H9 (cell line): ENCODE measurements at regions not wholly inside any gene's neighbourhood (a gene's known extent, or its start where the extent isn't known, plus 50 kb on each side); places are given as distances from the start of the nearest gene placed in this dataset.

Experiments used
- DNase-seq: peaks from one replicate; pipeline ENCODE4 v3.0.0-alpha.2; 2017
- H2AFZ ChIP-seq: one replicate; pipeline ENCODE4 v1.6.1; 2013; ENCODE audit warnings: mild to moderate bottlenecking, low read length, control low read depth, moderate library complexity
- H2AK5ac ChIP-seq: 2 replicates; pipeline ENCODE4 v1.6.1; 2013; ENCODE audit warnings: low read length, control low read depth, mixed read lengths; ENCODE audit not compliant: insufficient read length
- H2BK120ac ChIP-seq: one replicate; pipeline ENCODE4 v1.6.1; 2013; ENCODE audit warnings: low read depth, mild to moderate bottlenecking, low read length, control low read depth, inconsistent platforms; ENCODE audit not compliant: poor library complexity, severe bottlenecking
- H2BK12ac ChIP-seq: 2 replicates; pipeline ENCODE4 v1.6.1; 2013; ENCODE audit warnings: low read length, control low read depth, mixed read lengths, low read depth; ENCODE audit not compliant: insufficient read length
- H2BK15ac ChIP-seq: 2 replicates; pipeline ENCODE4 v1.6.1; 2013; ENCODE audit warnings: low read depth, low read length, control low read depth
- H2BK20ac ChIP-seq: one replicate; pipeline ENCODE4 v1.6.1; 2013; ENCODE audit warnings: low read depth, mild to moderate bottlenecking, low read length, control low read depth, inconsistent platforms; ENCODE audit not compliant: poor library complexity, severe bottlenecking
- H2BK5ac ChIP-seq: 2 replicates; pipeline ENCODE4 v1.6.1; 2013; ENCODE audit warnings: low read length, control low read depth, mixed read lengths; ENCODE audit not compliant: insufficient read length
- H3K14ac ChIP-seq: 2 replicates; pipeline ENCODE4 v1.6.1; 2013; ENCODE audit warnings: low read length, control low read depth; ENCODE audit not compliant: insufficient read depth
- H3K18ac ChIP-seq: 2 replicates; pipeline ENCODE4 v1.6.1; 2013; ENCODE audit warnings: low read depth, mild to moderate bottlenecking, mixed read lengths, low read length, control low read depth; ENCODE audit not compliant: insufficient read length
- H3K23ac ChIP-seq: 2 replicates; pipeline ENCODE4 v1.6.1; 2013; ENCODE audit warnings: low read length, control low read depth, mixed read lengths, low read depth; ENCODE audit not compliant: insufficient read length
- H3K23me2 ChIP-seq: 2 replicates; pipeline ENCODE4 v1.6.1; 2013; ENCODE audit warnings: low read depth, mild to moderate bottlenecking, mixed read lengths, low read length, control low read depth; ENCODE audit not compliant: insufficient read length, poor library complexity, severe bottlenecking
- H3K27ac ChIP-seq: 2 replicates; pipeline ENCODE4 v1.5.1; 2013; ENCODE audit warnings: low read length, control low read depth, mixed read lengths, low read depth; ENCODE audit not compliant: insufficient read length
- H3K27me3 ChIP-seq: 2 replicates; pipeline ENCODE4 v1.6.1; 2013; ENCODE audit warnings: low read length, control low read depth, inconsistent platforms; ENCODE audit not compliant: insufficient read depth
- H3K4ac ChIP-seq: 2 replicates; pipeline ENCODE4 v1.6.1; 2013; ENCODE audit warnings: low read depth, mild to moderate bottlenecking, control low read depth, inconsistent platforms, low read length, moderate library complexity
- H3K4me1 ChIP-seq: 2 replicates; pipeline ENCODE4 v1.6.1; 2013; ENCODE audit warnings: low read length, control low read depth, inconsistent platforms; ENCODE audit not compliant: insufficient read depth
- H3K4me2 ChIP-seq: 2 replicates; pipeline ENCODE4 v1.6.1; 2013; ENCODE audit warnings: low read length, control low read depth, mixed read lengths; ENCODE audit not compliant: insufficient read length, insufficient read depth
- H3K56ac ChIP-seq: 2 replicates; pipeline ENCODE4 v1.6.1; 2013; ENCODE audit warnings: low read depth, mild to moderate bottlenecking, mixed read lengths, low read length, control low read depth; ENCODE audit not compliant: insufficient read length
- H3K79me1 ChIP-seq: 2 replicates; pipeline ENCODE4 v1.6.1; 2013; ENCODE audit warnings: low read depth, mild to moderate bottlenecking, moderate library complexity, low read length, control low read depth, inconsistent platforms; ENCODE audit not compliant: insufficient read depth, poor library complexity, severe bottlenecking
- H3K79me2 ChIP-seq: 2 replicates; pipeline ENCODE4 v1.6.1; 2013; ENCODE audit warnings: low read length, control low read depth, inconsistent platforms; ENCODE audit not compliant: insufficient read depth
- H3K9ac ChIP-seq: 2 replicates; pipeline ENCODE4 v1.6.1; 2013; ENCODE audit warnings: low read length, control low read depth, mixed read lengths; ENCODE audit not compliant: insufficient read length; ENCODE audit errors: extremely low read depth
- H3K9me3 ChIP-seq: one replicate; pipeline ENCODE4 v1.6.1; 2013; ENCODE audit warnings: low read depth, low read length, inconsistent platforms; ENCODE audit not compliant: control insufficient read depth
- H3T11ph ChIP-seq: one replicate; pipeline ENCODE4 v1.6.1; 2013; ENCODE audit warnings: mild to moderate bottlenecking, low read length, control low read depth, inconsistent platforms
- H4K20me1 ChIP-seq: one replicate; pipeline ENCODE4 v1.6.1; 2013; ENCODE audit not compliant: control insufficient read depth, insufficient read length, insufficient read depth
- H4K5ac ChIP-seq: 2 replicates; pipeline ENCODE4 v1.6.1; 2013; ENCODE audit warnings: low read depth, mild to moderate bottlenecking, mixed read lengths, low read length, control low read depth; ENCODE audit not compliant: insufficient read length
- H4K8ac ChIP-seq: replicated peaks from 2 replicates; pipeline ENCODE4 v1.6.1; 2013; ENCODE audit warnings: low read length, control low read depth, mixed read lengths, low read depth; ENCODE audit not compliant: insufficient read length
- H4K91ac ChIP-seq: 2 replicates; pipeline ENCODE4 v1.6.1; 2013; ENCODE audit warnings: low read depth, mild to moderate bottlenecking, moderate library complexity, mixed read lengths, low read length, control low read depth; ENCODE audit not compliant: insufficient read length
- H3K27ac Mint-ChIP-seq, 3 experiments: 2 replicates in 2 of 3; 3 replicates in 1 of 3; pipeline ENCODE4 v1.8.0; 2020 to 2021; ENCODE audit warnings: mixed read lengths in 3 of 3, mild to moderate bottlenecking in 1 of 3, moderate library complexity in 1 of 3
- H3K27me3 Mint-ChIP-seq: 2 replicates; pipeline ENCODE4 v1.8.0; 2021; ENCODE audit warnings: low read depth, mild to moderate bottlenecking, moderate library complexity, mixed read lengths
- H3K36me3 Mint-ChIP-seq, 3 experiments: 2 replicates in 2 of 3; 3 replicates in 1 of 3; pipeline ENCODE4 v1.8.0; 2020 to 2021; ENCODE audit warnings: low read depth in 3 of 3, mixed read lengths in 3 of 3; ENCODE audit not compliant: insufficient read depth in 1 of 3
- H3K4me1 Mint-ChIP-seq, 2 experiments: 2 replicates each; pipeline ENCODE4 v1.8.0; 2020; ENCODE audit warnings: mixed read lengths in 2 of 2
- H3K4me3 Mint-ChIP-seq, 2 experiments: 2 replicates in 1 of 2; 3 replicates in 1 of 2; pipeline ENCODE4 v1.8.0; 2020 to 2021; ENCODE audit warnings: mild to moderate bottlenecking in 2 of 2, mixed read lengths in 2 of 2, moderate library complexity in 1 of 2
- H3K9me3 Mint-ChIP-seq, 2 experiments: 2 replicates in 1 of 2; 3 replicates in 1 of 2; pipeline ENCODE4 v1.8.0; 2020; ENCODE audit warnings: mild to moderate bottlenecking in 2 of 2, mixed read lengths in 2 of 2, moderate library complexity in 1 of 2
- TF ChIP-seq, protein P1 (sequence below): fragments of 200-600 bp; sonication (generic); conservative IDR thresholded peaks from 3 replicates; pipeline ENCODE4 v1.8.0; 2021; ENCODE audit warnings: antibody characterized with exemption, mild to moderate bottlenecking

DNA sequence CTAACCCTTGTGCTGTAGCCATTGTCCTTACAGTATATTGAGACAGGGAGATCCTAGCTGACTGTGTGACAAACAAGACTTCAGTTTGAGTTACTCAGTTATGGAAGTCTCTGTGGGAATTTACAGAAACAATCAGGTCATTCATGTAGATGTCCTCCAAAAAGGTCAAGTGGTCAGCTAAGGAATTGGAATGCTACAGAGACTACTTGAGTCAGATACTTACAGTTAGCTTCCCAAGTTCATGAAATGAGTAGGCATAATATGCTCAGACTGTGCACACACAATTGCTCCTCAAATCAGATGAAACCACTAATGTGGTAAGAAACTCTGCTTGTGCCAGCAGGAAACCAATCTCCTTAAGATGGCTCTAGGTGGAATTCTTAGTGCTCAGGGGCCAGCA lies 985.7 kb downstream of the NSUN3 start:
- Histone ChIP-seq H2BK20ac (no peak overlapping the region), H2BK120ac (no peak overlapping the region)
- no peaks in the 10 kb centered on the region for H3K27me3 Mint-ChIP-seq

More for the DNA sequence above, 985.7 kb downstream of the NSUN3 start:
- Histone ChIP-seq H3T11ph (no peak overlapping the region), H3K4me1 (no peaks in the 10 kb centered on the region), H3K9ac (no peak overlapping the region), H3K18ac (no peak overlapping the region), H3K56ac (no peak overlapping the region), H4K5ac (no peak overlapping the region), H3K79me2 (no peaks in the 10 kb centered on the region), H4K91ac (no peak overlapping the region), H2AK5ac (no peak overlapping the region), H3K27me3 (no peaks in the 10 kb centered on the region), H3K23ac (no peak overlapping the region), H2AFZ (no peak overlapping the region), H3K23me2 (no peaks in the 10 kb centered on the region), H2BK15ac (no peak overlapping the region), H4K8ac (no peak overlapping the region), H3K79me1 (no peaks in the 10 kb centered on the region), H3K27ac (no peak overlapping the region), H3K4me2 (no peak overlapping the region), H2BK5ac (no peak overlapping the region), H3K4ac (no peak overlapping the region), H3K14ac (no peak overlapping the region), H3K9me3 (no peaks in the 10 kb centered on the region), H2BK12ac (no peak overlapping the region), H4K20me1 (no peaks in the 10 kb centered on the region)
- H3K4me1 Mint-ChIP-seq, result no peaks in the 10 kb centered on the region
- TF ChIP-seq, protein P1, sequence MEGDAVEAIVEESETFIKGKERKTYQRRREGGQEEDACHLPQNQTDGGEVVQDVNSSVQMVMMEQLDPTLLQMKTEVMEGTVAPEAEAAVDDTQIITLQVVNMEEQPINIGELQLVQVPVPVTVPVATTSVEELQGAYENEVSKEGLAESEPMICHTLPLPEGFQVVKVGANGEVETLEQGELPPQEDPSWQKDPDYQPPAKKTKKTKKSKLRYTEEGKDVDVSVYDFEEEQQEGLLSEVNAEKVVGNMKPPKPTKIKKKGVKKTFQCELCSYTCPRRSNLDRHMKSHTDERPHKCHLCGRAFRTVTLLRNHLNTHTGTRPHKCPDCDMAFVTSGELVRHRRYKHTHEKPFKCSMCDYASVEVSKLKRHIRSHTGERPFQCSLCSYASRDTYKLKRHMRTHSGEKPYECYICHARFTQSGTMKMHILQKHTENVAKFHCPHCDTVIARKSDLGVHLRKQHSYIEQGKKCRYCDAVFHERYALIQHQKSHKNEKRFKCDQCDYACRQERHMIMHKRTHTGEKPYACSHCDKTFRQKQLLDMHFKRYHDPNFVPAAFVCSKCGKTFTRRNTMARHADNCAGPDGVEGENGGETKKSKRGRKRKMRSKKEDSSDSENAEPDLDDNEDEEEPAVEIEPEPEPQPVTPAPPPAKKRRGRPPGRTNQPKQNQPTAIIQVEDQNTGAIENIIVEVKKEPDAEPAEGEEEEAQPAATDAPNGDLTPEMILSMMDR, result no peak
- H3K4me3 Mint-ChIP-seq, result no peak overlapping the region
- no peak overlapping the region for H3K27ac Mint-ChIP-seq
- H3K36me3 Mint-ChIP-seq, result no peaks in the 10 kb centered on the region
- H3K9me3 Mint-ChIP-seq, result peaks cover 0 to 3% of the 10 kb centered on the region in 2 experiments; a peak in 2 of 5 replicates
- no peak for DNase-seq
